ENCODE measurements at regions not wholly inside any gene's neighbourhood (a gene's known extent, or its start where the extent isn't known, plus 50 kb on each side); places are given as distances from the start of the nearest gene placed in this dataset.

- TF ChIP-seq POLR2A (IDR thresholded peaks at IDR 0.05) (no peak), CTCF (IDR thresholded peaks at IDR 0.05) (no peak), EP300 (IDR thresholded peaks at IDR 0.05) (no peak), POLR2AphosphoS5 (IDR thresholded peaks at IDR 0.05) (no peak)
- Histone ChIP-seq H3K36me3 (no peaks in the 10 kb centered on the region), H3K9me3 (no peaks in the 10 kb centered on the region), H3K4me3 (no peak overlapping the region), H3K27me3 (no peaks in the 10 kb centered on the region), H3K27ac (no peak overlapping the region), H3K4me1 (peaks cover 0 to 23% (median 6%) of the 10 kb centered on the region in 4 donors)
- no peak for DNase-seq
- intact Hi-C loops (cut with DNase I; ENCODE audit: low total_unique reads): no loop called here
- WGBS, 5 donors: 93 to 96% (median 96%) methylated on average over 8 of the region's 8 CpGs
Observed at GRCh38 chr2:8626572-8626971, 55.3 kb upstream of the ID2 start.

- no peaks in the 10 kb centered on the region for H3K9me3 ChIP-seq
- no peak overlapping the region for H3K4me3 ChIP-seq
- no peak for TF ChIP-seq POLR2A (IDR thresholded peaks at IDR 0.05)
- no peak for TF ChIP-seq POLR2AphosphoS5 (IDR thresholded peaks at IDR 0.05)
- TF ChIP-seq CTCF (IDR thresholded peaks at IDR 0.05): no peak
- TF ChIP-seq EP300 (IDR thresholded peaks at IDR 0.05): no peak
- peaks cover 0 to 23% (median 6%) of the 10 kb centered on the region in 4 donors for H3K4me1 ChIP-seq
- no peak overlapping the region for H3K27ac ChIP-seq
- no peaks in the 10 kb centered on the region for H3K36me3 ChIP-seq
- DNase-seq: peak in 1 of 2 donors; percentile 62
- H3K27me3 ChIP-seq: no peaks in the 10 kb centered on the region
- WGBS, 5 donors: 56 to 76% (median 64%) methylated on average over 18 to 20 of the region's 20 CpGs
- intact Hi-C loops (cut with DNase I; ENCODE audit: low total_unique reads): no loop called here
Observed at GRCh38 chr2:8627019-8627691, 54.7 kb upstream of the ID2 start.

- Histone ChIP-seq H3K27ac (no peak overlapping the region), H3K4me1 (peaks cover 0 to 23% (median 6%) of the 10 kb centered on the region in 4 donors), H3K36me3 (no peaks in the 10 kb centered on the region), H3K4me3 (no peak overlapping the region), H3K9me3 (no peaks in the 10 kb centered on the region), H3K27me3 (no peaks in the 10 kb centered on the region)
- DNase-seq: peak; percentile 72 to 89
- TF ChIP-seq POLR2AphosphoS5 (IDR thresholded peaks at IDR 0.05) (no peak), POLR2A (IDR thresholded peaks at IDR 0.05) (no peak), CTCF (IDR thresholded peaks at IDR 0.05) (peak in 2 of 7 experiments; percentile 39 to 40), EP300 (IDR thresholded peaks at IDR 0.05) (no peak)
- WGBS, 5 donors: 40 to 82% (median 53%) methylated on average over 9 to 14 of the region's 14 CpGs
- intact Hi-C loops (cut with DNase I; ENCODE audit: low total_unique reads): no loop called here
Observed at GRCh38 chr2:8627692-8628085, 54.2 kb upstream of the ID2 start.

GRCh38 chr2:8628179-8628865, 53.5 kb upstream of the ID2 start:
- Histone ChIP-seq H3K27ac (no peak overlapping the region), H3K4me1 (peaks cover 0 to 23% (median 6%) of the 10 kb centered on the region in 4 donors), H3K27me3 (no peaks in the 10 kb centered on the region), H3K36me3 (no peaks in the 10 kb centered on the region), H3K9me3 (no peaks in the 10 kb centered on the region), H3K4me3 (no peak overlapping the region)
- TF ChIP-seq POLR2AphosphoS5 (IDR thresholded peaks at IDR 0.05): no peak
- no peak for TF ChIP-seq CTCF (IDR thresholded peaks at IDR 0.05)
- no peak for TF ChIP-seq POLR2A (IDR thresholded peaks at IDR 0.05)
- no peak for TF ChIP-seq EP300 (IDR thresholded peaks at IDR 0.05)
- no peak for DNase-seq
- intact Hi-C loops (cut with DNase I; ENCODE audit: low total_unique reads): no loop called here
- WGBS, 5 donors: 66 to 78% (median 70%) methylated on average over 17 to 18 of the region's 18 CpGs
